Endothelial cell of umbilical vein (primary cell): ENCODE measurements at regions not wholly inside any gene's neighbourhood (a gene's known extent, or its start where the extent isn't known, plus 50 kb on each side); places are given as distances from the start of the nearest gene placed in this dataset.
A peak's percentile ranks its signal among the peaks of the same experiment; 100 is the strongest.

Experiments used
- BruUV-seq: library from RNA; stranded (reverse); fragments of 400-500 nt; replicated peaks from 2 replicates; lab custom pipeline; 2021; lab: Mats Ljungman, UMichigan
- CTCF ChIA-PET: fragments of 300-600, 350-600 bp; sonication (Branson Sonifier 250); formaldehyde crosslinking; loops from one replicate; lab custom pipeline; 2021; ENCODE audit warnings: antibody characterized with exemption, inconsistent platforms; lab: Charles Lee
- POLR2A ChIA-PET: fragments of 300-600, 350-600 bp; sonication (Branson Sonifier 250); formaldehyde crosslinking; loops from one replicate; lab custom pipeline; 2021; ENCODE audit warnings: antibody characterized with exemption, inconsistent platforms; lab: Charles Lee
- DNase-seq: peaks from one replicate; pipeline ENCODE4 v3.0.0-alpha.2; 2011; ENCODE audit warnings: low read depth, low spot score
- FAIRE-seq: peaks from 2 replicates; lab custom pipeline; 2011; peaks lifted over from hg19 to GRCh38; lab: Jason Lieb, UNC
- H2AFZ ChIP-seq: 2 replicates; pipeline ENCODE4 v1.6.0; 2012; ENCODE audit warnings: low read depth, low read length, control low read depth, inconsistent platforms
- H3K27ac ChIP-seq: 2 replicates; pipeline ENCODE4 v1.5.1; 2011; ENCODE audit warnings: low read depth, mild to moderate bottlenecking, control low read depth, low read length, moderate library complexity; ENCODE audit not compliant: insufficient read depth
- H3K27me3 ChIP-seq, 2 experiments: 2 replicates each; pipeline versions ENCODE4 v1.6.0 to v1.6.1; 2011; ENCODE audit warnings: low read length in 2 of 2, mixed read lengths in 1 of 2; ENCODE audit not compliant: control insufficient read depth in 2 of 2, insufficient read depth in 2 of 2
- H3K36me3 ChIP-seq, 2 experiments: 2 replicates in 1 of 2; 3 replicates in 1 of 2; pipeline ENCODE4 v1.5.1; 2011; ENCODE audit warnings: low read length in 2 of 2, mild to moderate bottlenecking in 1 of 2, moderate library complexity in 1 of 2; ENCODE audit not compliant: control insufficient read depth in 2 of 2, insufficient read depth in 2 of 2; ENCODE audit errors: extremely low read depth in 1 of 2
- H3K4me1 ChIP-seq: 3 replicates; pipeline ENCODE4 v1.5.1; 2011; ENCODE audit warnings: mild to moderate bottlenecking, low read length; ENCODE audit not compliant: control insufficient read depth, insufficient read depth; ENCODE audit errors: extremely low read depth
- H3K4me2 ChIP-seq: 2 replicates; pipeline ENCODE4 v1.6.1; 2011; ENCODE audit warnings: low read length, control low read depth, mixed read lengths; ENCODE audit not compliant: insufficient read depth
- H3K4me3 ChIP-seq, 3 experiments: fragments of 200-600 bp in 1 of 3; sonication (generic), shearing (Covaris generic) in 1 of 3; replicated peaks in 1 of 3; 2 replicates each; pipeline ENCODE4 v1.5.1; 2011 to 2016; ENCODE audit warnings: control low read depth in 3 of 3, low read length in 3 of 3, mild to moderate bottlenecking in 2 of 3, inconsistent platforms in 1 of 3, low read depth in 1 of 3, moderate library complexity in 1 of 3; ENCODE audit not compliant: insufficient read depth in 1 of 3
- H3K79me2 ChIP-seq: 2 replicates; pipeline ENCODE4 v1.6.0; 2012; ENCODE audit warnings: low read length, inconsistent platforms; ENCODE audit not compliant: control insufficient read depth, insufficient read depth
- H3K9ac ChIP-seq: replicated peaks from 2 replicates; pipeline ENCODE3; 2011; ENCODE audit warnings: low read length, control low read depth; ENCODE audit not compliant: insufficient read depth; ENCODE audit errors: extremely low read depth
- H3K9me1 ChIP-seq: replicated peaks from 3 replicates; pipeline ENCODE4 v1.6.0; 2011; ENCODE audit warnings: mild to moderate bottlenecking, low read length; ENCODE audit not compliant: control insufficient read depth, insufficient read depth; ENCODE audit errors: extremely low read depth
- H3K9me3 ChIP-seq: replicated peaks from 2 replicates; pipeline ENCODE4 v1.5.1; 2012; ENCODE audit warnings: low read length, inconsistent platforms; ENCODE audit not compliant: control insufficient read depth, insufficient read depth
- H4K20me1 ChIP-seq: replicated peaks from 2 replicates; pipeline ENCODE3; 2011; ENCODE audit warnings: mild to moderate bottlenecking, low read length; ENCODE audit not compliant: control insufficient read depth, insufficient read depth; ENCODE audit errors: extremely low read depth
- GATA2 ChIP-seq: IDR thresholded peaks from 2 replicates; pipeline ENCODE4 v1.7.0; 2011; ENCODE audit warnings: low read depth, mild to moderate bottlenecking, moderate library complexity, mixed read lengths, low read length; ENCODE audit not compliant: insufficient read length, insufficient read depth
- JUN ChIP-seq: IDR thresholded peaks from 2 replicates; pipeline ENCODE4 v1.6.1; 2011; ENCODE audit warnings: borderline replicate concordance, low read depth; ENCODE audit not compliant: insufficient read length, insufficient read depth
- POLR2A ChIP-seq: IDR thresholded peaks from 2 replicates; pipeline ENCODE4 v1.6.1; 2012; ENCODE audit warnings: low read depth, mild to moderate bottlenecking, control low read depth, low read length
- dilution Hi-C: fragments of 300-500 bp; cut with MboI; formaldehyde crosslinking; loops from one replicate; pipeline ENCODE4 v1.15.0; 2019; ENCODE audit warnings: low sequenced_read_pairs; ENCODE audit not compliant: extremely low pct_ligation_motif_present
- intact Hi-C: fragments of 100-400 bp; cut with micrococcal nuclease; formaldehyde crosslinking; loops from one replicate; pipeline ENCODE4 v1.10.0; 2022
- TF ChIP-seq, protein P1 (sequence below), 2 donors: IDR thresholded peaks; 1 replicate in 1 of 2; 2 replicates in 1 of 2; pipeline ENCODE4 v1.5.1; 2011; ENCODE audit warnings: low read length in 2 of 2, mild to moderate bottlenecking in 2 of 2, moderate library complexity in 2 of 2, control low read depth in 1 of 2, inconsistent platforms in 1 of 2, low read depth in 1 of 2; ENCODE audit not compliant: insufficient read depth in 1 of 2; ENCODE audit errors: extremely low read depth in 1 of 2
- TF ChIP-seq, protein P2 (sequence below): IDR thresholded peaks from 2 replicates; pipeline ENCODE4 v1.6.1; 2011; ENCODE audit not compliant: insufficient read depth, insufficient read length

- no peaks in the 10 kb centered on the region for H3K4me1 ChIP-seq
- no peak overlapping the region for H3K27ac ChIP-seq
- no peak for FAIRE-seq
- H4K20me1 ChIP-seq, result no peaks in the 10 kb centered on the region
- H3K79me2 ChIP-seq, result no peaks in the 10 kb centered on the region
- dilution Hi-C loops (no loop called here), intact Hi-C loops (loop anchor here (5.0 kb wide), 1 partner anchor 140 kb away; no protein-coding TSS in a partner anchor)
- no peak overlapping the region for H3K4me3 ChIP-seq
- H3K9me3 ChIP-seq, result no peaks in the 10 kb centered on the region
- H3K27me3 ChIP-seq, result no peaks in the 10 kb centered on the region
- no TSS peak for BruUV-seq
- no peaks in the 10 kb centered on the region for H3K9me1 ChIP-seq
- H3K4me2 ChIP-seq, result no peak overlapping the region
- H3K9ac ChIP-seq, result no peak overlapping the region
- no peak overlapping the region for H2AFZ ChIP-seq
- no peak for DNase-seq
- ChIA-PET POLR2A (no interaction called here), CTCF (interaction anchor here (0.9 to 1.0 kb wide), 2 partner anchors 14 to 133 kb away, joined by 3 to 4 read pairs; no protein-coding TSS in a partner anchor)
- TF ChIP-seq POLR2A, result no peak
- no peak for TF ChIP-seq JUN
- H3K36me3 ChIP-seq, result no peaks in the 10 kb centered on the region
Observed at GRCh38 chr14:94682061-94682516, 69.9 kb downstream of the SERPINA3 start.

- Histone ChIP-seq H3K9me3 (no peaks in the 10 kb centered on the region), H3K36me3 (no peaks in the 10 kb centered on the region), H3K4me3 (no peak overlapping the region), H3K27ac (no peak overlapping the region), H3K4me2 (no peak overlapping the region), H3K9me1 (no peaks in the 10 kb centered on the region), H3K9ac (no peak overlapping the region), H4K20me1 (no peaks in the 10 kb centered on the region), H3K4me1 (no peaks in the 10 kb centered on the region), H3K79me2 (no peaks in the 10 kb centered on the region), H2AFZ (no peak overlapping the region), H3K27me3 (no peaks in the 10 kb centered on the region)
- ChIA-PET CTCF (interaction anchor here (1.3 to 1.6 kb wide), 2 partner anchors 133 to 247 kb away, joined by 3 to 4 read pairs; no protein-coding TSS in a partner anchor), POLR2A (no interaction called here)
- FAIRE-seq (no peak), DNase-seq (peak; percentile 14)
- intact Hi-C loops, result loop anchor here (1.0 to 5.0 kb wide), 4 partner anchors 45 to 259 kb away; no protein-coding TSS in a partner anchor
- BruUV-seq, result no TSS peak
- TF ChIP-seq, protein P1, sequence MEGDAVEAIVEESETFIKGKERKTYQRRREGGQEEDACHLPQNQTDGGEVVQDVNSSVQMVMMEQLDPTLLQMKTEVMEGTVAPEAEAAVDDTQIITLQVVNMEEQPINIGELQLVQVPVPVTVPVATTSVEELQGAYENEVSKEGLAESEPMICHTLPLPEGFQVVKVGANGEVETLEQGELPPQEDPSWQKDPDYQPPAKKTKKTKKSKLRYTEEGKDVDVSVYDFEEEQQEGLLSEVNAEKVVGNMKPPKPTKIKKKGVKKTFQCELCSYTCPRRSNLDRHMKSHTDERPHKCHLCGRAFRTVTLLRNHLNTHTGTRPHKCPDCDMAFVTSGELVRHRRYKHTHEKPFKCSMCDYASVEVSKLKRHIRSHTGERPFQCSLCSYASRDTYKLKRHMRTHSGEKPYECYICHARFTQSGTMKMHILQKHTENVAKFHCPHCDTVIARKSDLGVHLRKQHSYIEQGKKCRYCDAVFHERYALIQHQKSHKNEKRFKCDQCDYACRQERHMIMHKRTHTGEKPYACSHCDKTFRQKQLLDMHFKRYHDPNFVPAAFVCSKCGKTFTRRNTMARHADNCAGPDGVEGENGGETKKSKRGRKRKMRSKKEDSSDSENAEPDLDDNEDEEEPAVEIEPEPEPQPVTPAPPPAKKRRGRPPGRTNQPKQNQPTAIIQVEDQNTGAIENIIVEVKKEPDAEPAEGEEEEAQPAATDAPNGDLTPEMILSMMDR (IDR thresholded peaks at IDR 0.05; ENCODE audit: extremely low read depth in 1 of 2, insufficient read depth in 1 of 2, low read depth in 1 of 2, low read length in 2 of 2), result peak; percentile 31 to 44
- TF ChIP-seq GATA2, result no peak
- TF ChIP-seq, protein P2, sequence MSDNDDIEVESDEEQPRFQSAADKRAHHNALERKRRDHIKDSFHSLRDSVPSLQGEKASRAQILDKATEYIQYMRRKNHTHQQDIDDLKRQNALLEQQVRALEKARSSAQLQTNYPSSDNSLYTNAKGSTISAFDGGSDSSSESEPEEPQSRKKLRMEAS, result no peak
- dilution Hi-C loops, result no loop called here
Observed at GRCh38 chr14:94681300-94682060, 69.3 kb downstream of the SERPINA3 start.
